Thyroid gland (tissue), 4 donors: ENCODE measurements at regions not wholly inside any gene's neighbourhood (a gene's known extent, or its start where the extent isn't known, plus 50 kb on each side); places are given as distances from the start of the nearest gene placed in this dataset.

Source experiments
- DNase-seq, 2 donors: peaks; one replicate each; pipeline ENCODE4 v3.0.0-alpha.2; 2019
- H3K27ac ChIP-seq, 3 donors: fragments of 200-600 bp; sonication (generic); 1 replicate in 2 of 3; 2 replicates in 1 of 3; pipeline ENCODE4 v1.5.1; 2016 to 2019; ENCODE audit warnings: mild to moderate bottlenecking in 1 of 3, moderate library complexity in 1 of 3
- H3K27me3 ChIP-seq: fragments of 200-600 bp; sonication (generic); one replicate; pipeline ENCODE4 v1.5.1; 2019
- H3K36me3 ChIP-seq, 2 donors: fragments of 200-600 bp; sonication (generic); one replicate each; pipeline ENCODE4 v1.5.1; 2016 to 2019
- H3K4me1 ChIP-seq, 2 donors: fragments of 200-600 bp; sonication (generic); one replicate each; pipeline ENCODE4 v1.5.1; 2017 to 2019
- H3K4me3 ChIP-seq, 3 donors: fragments of 200-600 bp; sonication (generic); replicated peaks in 1 of 3; 1 replicate in 2 of 3; 2 replicates in 1 of 3; pipeline ENCODE4 v1.5.1; 2016; ENCODE audit warnings: mild to moderate bottlenecking in 1 of 3
- H3K9me3 ChIP-seq: fragments of 200-600 bp; sonication (generic); one replicate; pipeline ENCODE4 v1.5.1; 2017
- POLR2A ChIP-seq, 2 donors: fragments of 450-650 bp; IDR thresholded peaks; one replicate each; pipeline ENCODE4 v1.6.1; 2017; ENCODE audit warnings: antibody characterized with exemption in 2 of 2, mild to moderate bottlenecking in 2 of 2, moderate library complexity in 1 of 2
- WGBS, 2 donors: methylation state at CpG; one replicate each; pipeline ENCODE4 v1.1.5; 2017; 5-methylcytosine and 5-hydroxymethylcytosine counted together
- intact Hi-C: fragments of 100-400 bp; cut with DNase I; formaldehyde crosslinking; loops from one replicate; pipeline ENCODE4 v1.15.1; 2023
- TF ChIP-seq, protein P1 (sequence below), 6 experiments: fragments of 200-600 bp in 3 of 6; fragments of 450-650 bp in 3 of 6; sonication (generic) in 3 of 6; IDR thresholded peaks; one replicate each; pipeline ENCODE4 v1.5.1; 2016 to 2019; ENCODE audit warnings: antibody characterized with exemption in 6 of 6, mild to moderate bottlenecking in 2 of 6, inconsistent platforms in 1 of 6, moderate library complexity in 1 of 6

DNA sequence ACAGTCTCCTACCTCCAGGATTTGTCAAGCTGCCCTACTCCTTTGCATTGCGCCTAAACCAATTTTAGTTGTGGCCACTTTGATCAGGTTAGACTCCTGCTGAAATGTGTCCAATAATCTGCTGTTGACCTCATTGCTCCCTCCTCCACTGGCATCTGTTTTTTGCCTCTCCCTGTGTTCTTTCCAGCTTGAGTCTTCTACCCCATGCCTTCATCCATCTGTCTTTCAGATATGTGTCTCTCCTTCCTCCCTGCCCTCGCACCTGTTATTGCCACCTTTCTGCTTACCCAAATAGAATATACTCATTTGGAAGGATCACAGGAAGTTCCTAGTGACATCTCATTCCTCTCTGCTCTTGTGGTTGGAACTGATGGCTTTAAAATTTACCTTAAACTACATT is 366.6 kb upstream of the CLNK start:
- intact Hi-C loops, result no loop called here
- no peak for TF ChIP-seq POLR2A (IDR thresholded peaks at IDR 0.05)
- TF ChIP-seq, protein P1, sequence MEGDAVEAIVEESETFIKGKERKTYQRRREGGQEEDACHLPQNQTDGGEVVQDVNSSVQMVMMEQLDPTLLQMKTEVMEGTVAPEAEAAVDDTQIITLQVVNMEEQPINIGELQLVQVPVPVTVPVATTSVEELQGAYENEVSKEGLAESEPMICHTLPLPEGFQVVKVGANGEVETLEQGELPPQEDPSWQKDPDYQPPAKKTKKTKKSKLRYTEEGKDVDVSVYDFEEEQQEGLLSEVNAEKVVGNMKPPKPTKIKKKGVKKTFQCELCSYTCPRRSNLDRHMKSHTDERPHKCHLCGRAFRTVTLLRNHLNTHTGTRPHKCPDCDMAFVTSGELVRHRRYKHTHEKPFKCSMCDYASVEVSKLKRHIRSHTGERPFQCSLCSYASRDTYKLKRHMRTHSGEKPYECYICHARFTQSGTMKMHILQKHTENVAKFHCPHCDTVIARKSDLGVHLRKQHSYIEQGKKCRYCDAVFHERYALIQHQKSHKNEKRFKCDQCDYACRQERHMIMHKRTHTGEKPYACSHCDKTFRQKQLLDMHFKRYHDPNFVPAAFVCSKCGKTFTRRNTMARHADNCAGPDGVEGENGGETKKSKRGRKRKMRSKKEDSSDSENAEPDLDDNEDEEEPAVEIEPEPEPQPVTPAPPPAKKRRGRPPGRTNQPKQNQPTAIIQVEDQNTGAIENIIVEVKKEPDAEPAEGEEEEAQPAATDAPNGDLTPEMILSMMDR (IDR thresholded peaks at IDR 0.05), result no peak
- H3K27me3 ChIP-seq, result no peaks in the 10 kb centered on the region
- H3K4me1 ChIP-seq, result no peaks in the 10 kb centered on the region
- 95 to 96% methylated on average over 2 of the region's 2 CpGs for WGBS, 2 donors
- no peak overlapping the region for H3K4me3 ChIP-seq
- no peak for DNase-seq
- no peak overlapping the region for H3K27ac ChIP-seq
- no peaks in the 10 kb centered on the region for H3K36me3 ChIP-seq
- no peaks in the 10 kb centered on the region for H3K9me3 ChIP-seq

DNA sequence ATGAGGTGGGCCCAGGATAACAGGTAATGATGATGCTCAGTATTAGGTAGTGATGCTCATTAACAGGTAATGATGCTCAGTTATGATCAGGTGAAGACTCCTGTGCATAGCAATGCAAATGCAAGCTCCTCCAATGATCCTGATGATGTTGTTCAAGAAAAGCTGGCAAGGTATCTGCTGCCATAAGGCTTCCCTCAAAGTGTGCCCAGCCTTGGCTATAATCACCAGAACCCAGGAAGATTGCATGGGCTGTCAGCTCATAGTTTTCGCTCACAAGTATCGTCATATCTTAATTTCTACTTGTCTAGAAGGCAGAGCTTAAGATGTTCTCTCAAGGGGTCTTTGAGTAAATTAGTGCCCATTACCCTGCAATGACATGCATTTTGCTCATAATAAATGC is 366.2 kb upstream of the CLNK start:
- intact Hi-C loops, result no loop called here

GRCh38 chr4:11049001-11049400 is 364.4 kb upstream of the CLNK start:
- intact Hi-C loops, result no loop called here
- no peaks in the 10 kb centered on the region for H3K27me3 ChIP-seq
- no peak for DNase-seq
- H3K27ac ChIP-seq, result no peak overlapping the region
- WGBS, 2 donors, result 89 to 94% methylated on average over 2 of the region's 2 CpGs
- no peak overlapping the region for H3K4me3 ChIP-seq
- H3K9me3 ChIP-seq, result no peaks in the 10 kb centered on the region
- TF ChIP-seq, protein P1 (IDR thresholded peaks at IDR 0.05), result no peak
- no peak for TF ChIP-seq POLR2A (IDR thresholded peaks at IDR 0.05)
- no peaks in the 10 kb centered on the region for H3K4me1 ChIP-seq
- H3K36me3 ChIP-seq, result no peaks in the 10 kb centered on the region

More for the DNA sequence above, 366.2 kb upstream of the CLNK start:
- DNase-seq, result no peak
- Histone ChIP-seq H3K9me3 (no peaks in the 10 kb centered on the region), H3K36me3 (no peaks in the 10 kb centered on the region), H3K4me1 (no peaks in the 10 kb centered on the region), H3K4me3 (no peak overlapping the region), H3K27ac (no peak overlapping the region), H3K27me3 (no peaks in the 10 kb centered on the region)
- 93 to 100% methylated on average over 2 of the region's 2 CpGs for WGBS, 2 donors
- TF ChIP-seq, protein P1 (IDR thresholded peaks at IDR 0.05), result no peak
- no peak for TF ChIP-seq POLR2A (IDR thresholded peaks at IDR 0.05)

DNA sequence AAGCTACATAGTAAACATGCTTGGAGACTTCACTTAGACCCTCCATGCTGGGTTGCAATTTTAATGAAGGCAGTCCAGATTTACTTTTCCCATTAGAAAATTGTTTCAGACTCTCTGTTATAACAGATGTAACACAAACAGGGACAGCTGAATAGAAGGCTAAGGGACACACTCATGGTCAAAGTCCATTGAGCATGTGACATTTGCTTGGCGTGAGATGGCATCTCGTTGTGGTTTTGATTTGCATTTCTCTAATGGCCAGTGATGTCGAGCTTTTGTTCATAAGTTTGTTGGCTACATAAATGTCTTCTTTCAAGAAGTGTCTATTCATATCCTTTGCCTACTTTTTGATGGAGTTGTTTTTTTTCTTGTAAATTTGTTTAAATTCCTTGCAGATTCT is 358.2 kb upstream of the CLNK start:
- intact Hi-C loops, result no loop called here
- Histone ChIP-seq H3K4me3 (no peak overlapping the region), H3K27me3 (no peaks in the 10 kb centered on the region), H3K27ac (no peak overlapping the region), H3K9me3 (no peaks in the 10 kb centered on the region), H3K4me1 (no peaks in the 10 kb centered on the region), H3K36me3 (no peaks in the 10 kb centered on the region)
- no peak for TF ChIP-seq POLR2A (IDR thresholded peaks at IDR 0.05)
- TF ChIP-seq, protein P1 (IDR thresholded peaks at IDR 0.05), result no peak
- no peak for DNase-seq
- 91 to 94% methylated on average over 3 of the region's 3 CpGs for WGBS, 2 donors

- 41% methylated on average over 8 of the region's 8 CpGs for WGBS, 2 donors
- Histone ChIP-seq H3K27me3 (no peaks in the 10 kb centered on the region), H3K36me3 (no peaks in the 10 kb centered on the region), H3K27ac (no peak overlapping the region), H3K9me3 (no peaks in the 10 kb centered on the region), H3K4me3 (no peak overlapping the region), H3K4me1 (no peaks in the 10 kb centered on the region)
- DNase-seq, result peak in 1 of 2 donors; percentile 5
- TF ChIP-seq, protein P1 (IDR thresholded peaks at IDR 0.05), result no peak
- no peak for TF ChIP-seq POLR2A (IDR thresholded peaks at IDR 0.05)
- intact Hi-C loops, result no loop called here
Observed at GRCh38 chr4:11039634-11040131, 355.1 kb upstream of the CLNK start.
